Type B pancreatic cell (in vitro differentiated cells): ENCODE measurements at regions not wholly inside any gene's neighbourhood (a gene's known extent, or its start where the extent isn't known, plus 50 kb on each side); places are given as distances from the start of the nearest gene placed in this dataset.

Source experiments
- DNase-seq: peaks from one replicate; pipeline ENCODE4 v3.0.0; 2021; ENCODE audit warnings: mixed read lengths; ENCODE audit not compliant: unreplicated experiment; ENCODE audit errors: extremely low spot score
- H3K27ac Mint-ChIP-seq: 2 replicates; pipeline ENCODE4 v1.8.0; 2021; ENCODE audit warnings: mild to moderate bottlenecking, mixed read lengths
- H3K27me3 Mint-ChIP-seq: 2 replicates; pipeline ENCODE4 v1.8.0; 2021; ENCODE audit warnings: mixed read lengths
- H3K36me3 Mint-ChIP-seq: 2 replicates; pipeline ENCODE4 v1.8.0; 2021; ENCODE audit warnings: mixed read lengths
- H3K4me1 Mint-ChIP-seq: one replicate; pipeline ENCODE4 v1.8.0; 2021; ENCODE audit warnings: mixed read lengths; ENCODE audit not compliant: unreplicated experiment
- H3K4me3 Mint-ChIP-seq: 2 replicates; pipeline ENCODE4 v1.8.0; 2021; ENCODE audit warnings: mild to moderate bottlenecking, mixed read lengths
- H3K9me3 Mint-ChIP-seq: 2 replicates; pipeline ENCODE4 v1.8.0; 2021; ENCODE audit warnings: mixed read lengths
- TF ChIP-seq, protein P1 (sequence below): fragments of 200-600 bp; sonication (generic); conservative IDR thresholded peaks from 2 replicates; pipeline ENCODE4 v1.5.0; 2021; ENCODE audit warnings: antibody characterized with exemption, mild to moderate bottlenecking

GRCh38 chr19:56969759-56970178 is 129.2 kb upstream of the PEG3 start:
- Mint-ChIP-seq H3K27me3 (no peaks in the 10 kb centered on the region), H3K36me3 (peaks cover 3% of the 10 kb centered on the region), H3K9me3 (peaks cover 7% of the 10 kb centered on the region), H3K27ac (no peak overlapping the region), H3K4me3 (no peak overlapping the region), H3K4me1 (no peaks in the 10 kb centered on the region)
- TF ChIP-seq, protein P1, sequence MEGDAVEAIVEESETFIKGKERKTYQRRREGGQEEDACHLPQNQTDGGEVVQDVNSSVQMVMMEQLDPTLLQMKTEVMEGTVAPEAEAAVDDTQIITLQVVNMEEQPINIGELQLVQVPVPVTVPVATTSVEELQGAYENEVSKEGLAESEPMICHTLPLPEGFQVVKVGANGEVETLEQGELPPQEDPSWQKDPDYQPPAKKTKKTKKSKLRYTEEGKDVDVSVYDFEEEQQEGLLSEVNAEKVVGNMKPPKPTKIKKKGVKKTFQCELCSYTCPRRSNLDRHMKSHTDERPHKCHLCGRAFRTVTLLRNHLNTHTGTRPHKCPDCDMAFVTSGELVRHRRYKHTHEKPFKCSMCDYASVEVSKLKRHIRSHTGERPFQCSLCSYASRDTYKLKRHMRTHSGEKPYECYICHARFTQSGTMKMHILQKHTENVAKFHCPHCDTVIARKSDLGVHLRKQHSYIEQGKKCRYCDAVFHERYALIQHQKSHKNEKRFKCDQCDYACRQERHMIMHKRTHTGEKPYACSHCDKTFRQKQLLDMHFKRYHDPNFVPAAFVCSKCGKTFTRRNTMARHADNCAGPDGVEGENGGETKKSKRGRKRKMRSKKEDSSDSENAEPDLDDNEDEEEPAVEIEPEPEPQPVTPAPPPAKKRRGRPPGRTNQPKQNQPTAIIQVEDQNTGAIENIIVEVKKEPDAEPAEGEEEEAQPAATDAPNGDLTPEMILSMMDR: no peak
- DNase-seq: no peak

- Mint-ChIP-seq H3K36me3 (peaks cover 3% of the 10 kb centered on the region), H3K4me1 (no peaks in the 10 kb centered on the region), H3K4me3 (no peak overlapping the region), H3K9me3 (peaks cover 9% of the 10 kb centered on the region), H3K27ac (no peak overlapping the region), H3K27me3 (no peaks in the 10 kb centered on the region)
- no peak for DNase-seq
- TF ChIP-seq, protein P1: no peak
These were observed 130.7 kb upstream of the PEG3 start for GRCh38 chr19:56971230-56971629.

DNA sequence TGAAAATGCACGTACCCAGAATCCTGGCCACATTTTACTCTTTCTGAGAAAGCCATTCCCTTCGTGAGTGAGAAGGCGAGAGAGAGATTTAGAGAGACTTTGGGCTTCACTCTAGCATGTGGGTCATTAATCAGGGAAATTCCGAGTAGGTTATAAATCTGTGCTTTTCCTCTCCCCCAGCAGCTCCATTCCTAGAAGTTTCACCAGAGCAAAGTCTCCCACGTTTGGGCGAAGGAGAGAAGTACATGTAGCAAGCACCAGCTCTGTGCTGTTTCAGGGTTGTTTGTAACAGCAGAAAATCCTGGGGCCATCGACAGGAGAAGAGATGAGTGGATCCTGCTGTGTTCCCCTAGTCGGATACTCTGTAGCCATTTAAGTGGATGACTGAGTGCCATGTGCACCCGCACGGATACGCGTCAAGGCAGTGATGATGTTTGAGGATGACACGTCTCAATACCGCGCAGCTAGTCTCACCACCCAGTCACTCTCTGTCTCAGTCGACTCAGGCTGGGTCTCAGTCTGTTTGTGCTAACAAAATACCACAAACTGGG is 131.8 kb upstream of the PEG3 start:
- Mint-ChIP-seq H3K36me3 (peaks cover 3% of the 10 kb centered on the region), H3K4me3 (no peak overlapping the region), H3K9me3 (peaks cover 15% of the 10 kb centered on the region), H3K27me3 (no peaks in the 10 kb centered on the region), H3K27ac (no peak overlapping the region), H3K4me1 (no peaks in the 10 kb centered on the region)
- DNase-seq: no peak
- TF ChIP-seq, protein P1: no peak

GRCh38 chr19:56973713-56974555 is 133.4 kb upstream of the PEG3 start:
- TF ChIP-seq, protein P1: no peak
- H3K36me3 Mint-ChIP-seq: peaks cover 3% of the 10 kb centered on the region
- no peak overlapping the region for H3K27ac Mint-ChIP-seq
- no peak overlapping the region for H3K4me3 Mint-ChIP-seq
- H3K9me3 Mint-ChIP-seq: peaks cover 16% of the 10 kb centered on the region
- no peak for DNase-seq
- no peaks in the 10 kb centered on the region for H3K27me3 Mint-ChIP-seq
- no peaks in the 10 kb centered on the region for H3K4me1 Mint-ChIP-seq

DNA sequence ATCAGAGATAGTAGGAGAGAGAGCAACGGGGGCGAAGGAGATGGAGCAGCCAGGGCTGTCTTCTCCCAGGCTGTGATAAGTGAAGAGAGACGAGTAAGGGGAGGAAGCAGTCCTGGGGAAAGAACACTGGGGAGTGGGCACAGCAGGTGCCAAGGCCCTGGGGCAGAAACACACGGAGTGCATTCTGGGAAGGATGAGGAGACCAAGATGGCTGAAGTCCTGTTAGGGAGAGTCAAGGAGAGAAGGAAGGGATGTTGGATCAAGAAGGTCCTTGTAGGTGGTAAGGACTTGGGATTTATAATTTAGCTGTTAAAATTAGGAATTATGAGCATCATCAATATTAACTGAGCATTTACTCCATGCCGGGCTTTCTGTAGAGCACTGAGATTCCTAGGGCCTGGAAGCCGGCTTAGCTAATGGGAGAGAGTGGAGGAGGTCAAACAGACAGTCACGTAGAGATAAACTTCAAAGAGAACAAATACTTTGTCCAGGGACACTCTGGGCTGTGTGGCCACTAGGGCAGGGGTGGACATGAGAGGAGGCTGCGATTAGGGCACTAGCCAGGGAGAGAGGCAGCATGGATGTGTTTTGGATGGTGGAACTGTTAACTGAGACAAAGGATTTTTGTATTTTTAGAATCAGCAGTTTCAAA is 134.2 kb upstream of the PEG3 start:
- Mint-ChIP-seq H3K4me3 (no peak overlapping the region), H3K27me3 (no peaks in the 10 kb centered on the region), H3K9me3 (peaks cover 16% of the 10 kb centered on the region), H3K4me1 (no peaks in the 10 kb centered on the region), H3K36me3 (peaks cover 3% of the 10 kb centered on the region), H3K27ac (no peak overlapping the region)
- DNase-seq: no peak
- TF ChIP-seq, protein P1: no peak
